Fibroblast of peridontal ligament (primary cell): ENCODE measurements at regions not wholly inside any gene's neighbourhood (a gene's known extent, or its start where the extent isn't known, plus 50 kb on each side); places are given as distances from the start of the nearest gene placed in this dataset.

ENCODE experiments used
- DNase-seq: peaks from one replicate; pipeline ENCODE4 v3.0.0-alpha.2; 2010; ENCODE audit errors: extremely low read depth

- DNase-seq = no peak
Measured at GRCh38 chr6:1037430-1038202, 274.3 kb upstream of the FOXQ1 start.

DNA sequence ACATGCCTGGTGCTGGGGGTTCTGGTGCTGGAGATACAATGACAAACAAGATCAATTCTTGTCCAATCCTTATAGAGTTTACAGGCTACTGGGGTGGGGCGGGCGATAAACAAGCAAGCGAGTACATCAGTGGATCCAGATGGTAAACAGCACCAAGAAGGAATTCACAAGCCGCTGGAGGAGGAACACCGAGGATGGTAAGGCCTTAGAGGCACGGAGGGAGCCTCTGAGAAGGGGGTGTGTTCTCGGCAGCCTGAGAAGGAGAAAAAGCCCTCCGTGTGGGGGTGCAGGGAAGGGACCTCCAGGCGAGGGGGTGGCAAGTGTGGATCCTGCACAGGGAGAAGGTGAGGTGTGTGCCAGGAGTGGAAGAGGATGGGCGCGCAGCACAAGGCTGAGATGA lies 276.5 kb upstream of the FOXQ1 start:
- DNase-seq = no peak

- peak; percentile 27 for DNase-seq
Measured at GRCh38 chr6:1031720-1032119, 280.2 kb upstream of the FOXQ1 start.

DNA sequence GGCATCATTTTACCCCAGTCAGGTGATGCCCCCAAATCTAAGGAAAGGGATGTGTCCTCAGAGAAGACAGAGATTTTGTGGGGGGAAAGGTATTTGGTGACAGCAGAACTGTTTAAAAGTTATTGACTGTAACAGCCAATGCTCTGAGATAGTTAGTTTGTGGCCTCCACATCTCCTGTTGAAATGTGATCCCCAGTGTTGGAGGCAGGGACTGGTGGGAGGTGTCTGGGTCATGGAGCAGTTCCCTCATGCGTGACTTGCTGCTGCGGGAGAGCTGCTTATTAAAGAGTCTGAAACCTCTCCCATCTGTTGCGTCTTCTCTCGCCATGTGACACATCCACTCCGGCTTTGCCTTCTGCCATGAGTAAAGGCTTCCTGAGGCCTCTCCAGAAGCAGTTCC lies 282.8 kb upstream of the FOXQ1 start:
- peak; percentile 38 for DNase-seq

GRCh38 chr6:1028723-1029122 lies 283.2 kb upstream of the FOXQ1 start:
- no peak for DNase-seq

DNA sequence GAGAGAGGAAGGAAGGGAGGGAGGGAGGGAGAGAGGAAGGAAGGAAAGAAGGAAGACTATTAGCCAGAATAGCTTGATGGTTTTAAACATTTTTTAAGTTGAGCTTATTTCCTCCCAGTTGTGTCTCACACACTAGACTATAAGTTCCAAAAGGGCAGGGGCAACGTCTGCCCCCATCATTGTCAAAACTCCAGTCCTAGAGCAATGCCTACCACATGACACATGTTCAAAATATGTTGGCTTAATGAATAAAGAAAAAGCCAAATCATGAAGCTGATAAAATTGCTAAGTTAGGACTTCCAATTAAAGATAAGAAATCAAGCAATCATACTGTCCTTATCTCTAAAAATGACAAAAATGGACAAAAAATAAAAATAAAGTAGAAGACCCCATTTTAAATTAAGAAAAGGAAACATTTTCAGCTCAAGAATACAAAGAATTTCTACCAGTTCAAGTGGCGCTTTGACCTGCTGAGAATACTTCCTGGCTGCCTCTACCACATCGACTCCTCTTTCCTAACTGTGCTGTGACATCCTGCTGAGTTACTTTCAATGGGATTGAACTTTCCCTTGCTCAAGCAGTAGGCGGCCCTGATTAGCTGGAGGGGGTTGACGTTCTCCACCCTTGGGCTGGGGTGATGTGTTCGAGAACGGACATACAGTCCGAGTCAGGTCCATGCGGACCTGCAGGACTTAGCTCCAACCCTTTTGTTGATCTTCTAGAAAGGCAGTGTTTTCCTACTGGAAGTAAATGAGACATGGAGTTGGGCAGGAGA lies 283.9 kb upstream of the FOXQ1 start:
- peak; percentile 32 for DNase-seq

DNA sequence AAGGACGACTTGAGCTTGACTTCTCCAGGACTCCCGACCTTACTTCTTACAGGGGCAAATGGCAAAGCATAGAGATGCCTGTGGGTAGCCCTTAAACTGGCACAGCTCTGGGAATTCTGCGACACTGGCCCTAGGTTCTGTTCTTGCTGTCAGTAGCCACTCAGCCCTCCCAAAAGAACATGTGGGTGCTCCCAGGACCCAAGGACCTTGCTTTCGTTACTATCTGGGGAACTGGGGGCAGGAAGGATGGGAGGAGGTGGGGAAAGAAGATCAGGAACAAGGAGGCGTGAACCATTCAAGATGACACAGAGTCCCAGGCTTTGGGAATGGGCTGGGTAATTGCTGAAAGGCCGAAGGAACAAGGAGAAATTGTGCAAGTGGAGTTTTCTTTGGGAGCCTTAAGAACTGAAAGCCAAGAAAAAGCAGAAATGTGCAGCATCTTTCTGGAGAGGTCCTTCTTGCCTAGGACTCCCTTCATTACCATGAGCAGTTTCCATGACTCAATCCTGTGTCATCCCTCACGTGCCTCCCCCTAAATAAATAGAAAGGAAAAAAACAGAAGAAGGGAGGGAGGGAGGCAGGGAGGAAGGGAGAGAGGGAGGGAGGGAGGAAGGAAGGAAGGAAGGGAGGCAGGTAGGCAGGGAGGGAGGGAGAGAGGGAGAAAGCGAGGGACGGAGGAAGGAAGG lies 284.6 kb upstream of the FOXQ1 start:
- DNase-seq = peak; percentile 90

- DNase-seq = no peak
Measured at GRCh38 chr6:1025821-1026220, 286.1 kb upstream of the FOXQ1 start.

DNA sequence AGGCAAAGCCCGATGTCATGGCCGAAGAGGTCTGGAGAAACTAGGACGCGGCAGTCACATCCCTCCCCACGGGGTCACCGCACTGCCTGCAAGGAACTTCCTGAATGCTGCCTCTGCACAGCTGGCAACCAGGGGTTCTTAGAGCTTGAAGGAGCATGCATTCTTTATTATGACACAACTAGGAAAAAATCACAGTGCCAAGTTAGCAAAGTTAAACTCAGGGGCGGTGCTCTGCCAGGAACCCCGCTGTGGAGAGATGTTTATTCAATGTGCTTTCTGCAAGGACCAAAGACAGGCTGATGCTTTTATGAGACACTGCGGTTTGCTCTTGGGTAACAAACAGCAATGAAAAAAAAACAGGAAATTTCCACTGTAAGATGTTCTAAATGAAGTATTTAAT lies 287.3 kb upstream of the FOXQ1 start:
- peak; percentile 98 for DNase-seq

DNA sequence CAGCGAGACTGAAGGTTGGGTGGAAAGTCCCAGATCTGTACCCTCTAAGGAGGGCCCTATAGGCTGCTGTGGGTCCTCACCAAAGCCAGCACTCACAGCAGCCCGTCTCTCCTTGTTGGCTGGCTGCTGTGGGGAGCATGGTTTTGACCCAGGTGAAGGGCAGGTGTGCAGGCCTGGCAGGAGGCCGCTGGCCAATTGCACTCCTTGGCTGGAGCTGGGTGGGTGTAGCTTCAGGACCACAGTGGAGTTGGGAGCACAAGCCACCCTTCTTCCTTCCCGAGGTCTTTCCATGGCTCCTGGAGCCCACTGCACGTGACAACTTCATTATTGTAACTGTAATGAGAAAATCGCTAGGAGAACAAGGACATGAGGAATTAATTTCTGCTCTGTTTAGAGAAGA lies 287.7 kb upstream of the FOXQ1 start:
- no peak for DNase-seq

- DNase-seq = no peak
Measured at GRCh38 chr6:1023229-1023628, 288.7 kb upstream of the FOXQ1 start.

DNA sequence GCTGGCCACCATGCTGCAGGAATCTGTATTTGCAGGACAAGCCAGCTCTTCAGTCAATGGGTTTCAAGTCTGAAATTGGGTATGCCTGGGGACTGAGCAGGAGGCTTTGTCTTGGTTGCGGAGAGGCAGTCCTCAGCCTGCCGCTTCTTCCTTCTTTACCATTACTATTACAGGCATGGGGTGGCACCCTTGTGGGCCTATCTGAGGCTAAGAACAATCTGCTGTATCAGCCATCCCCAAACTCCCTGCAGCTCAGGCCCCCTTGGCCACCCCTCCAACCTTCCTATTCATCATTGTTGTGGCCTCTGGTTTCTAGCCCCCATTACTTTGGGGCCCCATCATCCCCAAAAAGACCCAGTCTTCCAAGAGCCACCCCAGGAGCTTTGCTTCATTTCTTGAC lies 289.2 kb upstream of the FOXQ1 start:
- no peak for DNase-seq

GRCh38 chr6:1020837-1021236 lies 291.1 kb upstream of the FOXQ1 start:
- no peak for DNase-seq

GRCh38 chr6:1020133-1020532 lies 291.8 kb upstream of the FOXQ1 start:
- DNase-seq = no peak

DNA sequence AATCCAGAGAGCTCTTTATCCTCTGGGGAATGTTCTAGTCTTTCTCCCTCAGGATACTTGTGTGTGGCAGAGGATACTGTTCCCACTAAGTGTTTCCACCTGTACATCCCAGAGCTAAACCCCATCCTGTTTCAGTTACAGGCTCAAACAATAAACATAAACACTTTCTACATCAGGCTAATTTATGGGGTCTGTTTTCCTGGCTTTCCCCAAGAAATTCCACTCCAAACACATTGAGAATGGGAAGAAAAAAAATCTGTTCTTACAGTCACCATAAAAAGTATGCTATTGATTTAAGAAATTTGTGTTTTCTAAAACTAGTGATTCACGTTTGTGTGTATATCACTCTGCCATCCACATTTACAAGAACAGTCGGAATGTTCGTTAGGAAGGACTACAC lies 293.9 kb upstream of the FOXQ1 start:
- peak; percentile 41 for DNase-seq

- no peak for DNase-seq
Measured at GRCh38 chr6:1016329-1017302, 295.3 kb upstream of the FOXQ1 start.

GRCh38 chr6:1015825-1016224 lies 296.1 kb upstream of the FOXQ1 start:
- DNase-seq = peak; percentile 45

DNA sequence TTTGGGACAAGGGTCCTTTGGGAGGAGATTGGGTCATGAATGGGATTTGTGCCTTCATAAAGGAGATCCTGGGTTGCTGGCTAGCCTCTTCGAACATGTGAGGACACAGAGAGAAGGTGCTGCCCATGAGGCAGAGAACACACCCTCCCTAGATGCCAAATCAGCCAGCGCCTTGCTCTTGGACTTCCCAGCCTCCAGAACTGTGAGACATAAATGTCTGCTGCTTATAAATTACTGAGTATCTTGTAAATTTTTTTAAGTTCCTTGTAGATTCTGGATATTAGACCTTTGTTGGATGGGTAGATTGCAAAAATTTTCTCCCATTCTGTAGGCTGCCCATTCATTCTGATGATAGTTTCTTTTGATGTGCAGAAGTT lies 297.5 kb upstream of the FOXQ1 start:
- no peak for DNase-seq

GRCh38 chr6:1013656-1014430 lies 298.1 kb upstream of the FOXQ1 start:
- DNase-seq = peak; percentile 46

- no peak for DNase-seq
Measured at GRCh38 chr6:1009103-1009502, 302.8 kb upstream of the FOXQ1 start.

DNA sequence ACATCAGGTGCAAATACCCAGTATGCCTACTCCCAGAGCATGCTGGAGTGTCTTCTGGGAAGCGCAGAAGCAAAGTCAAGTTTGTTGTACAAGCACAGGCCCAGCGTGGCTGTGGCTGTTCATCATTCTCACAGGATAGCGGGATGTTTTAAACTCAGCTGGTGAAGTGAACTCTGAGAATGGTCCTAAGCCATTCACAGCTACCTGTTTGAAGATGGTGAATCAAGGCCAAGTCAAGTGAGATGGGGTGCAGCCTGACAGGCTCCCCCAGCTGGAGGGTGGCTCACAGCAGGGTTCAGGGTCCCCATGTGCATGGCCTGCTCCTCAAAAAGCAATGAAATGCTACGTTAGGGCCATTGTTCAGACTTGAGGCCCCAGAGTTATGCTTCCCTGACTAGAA lies 304.7 kb upstream of the FOXQ1 start:
- no peak for DNase-seq
